PC-3 (cell line): ENCODE measurements at regions not wholly inside any gene's neighbourhood (a gene's known extent, or its start where the extent isn't known, plus 50 kb on each side); places are given as distances from the start of the nearest gene placed in this dataset.
"Not testable (repeated sequence)": the region's sequence is repeated elsewhere in the genome, so short reads cannot be mapped to it uniquely, and the experiment has no call there.

Experiments
- ATAC-seq: fragments of 200-7000 bp; cut with Tn5 transposase; 2 replicates; pipeline ENCODE4 v1.9.1; 2020; ENCODE audit warnings: mild to moderate bottlenecking, moderate library complexity
- BruUV-seq: library from RNA; stranded (reverse); fragments of 400-500 nt; replicated peaks from 2 replicates; lab custom pipeline; 2021; lab: Mats Ljungman, UMichigan
- CTCF ChIA-PET: fragments of 300-600 bp; sonication (Branson Sonifier 250); formaldehyde crosslinking; loops from one replicate; lab custom pipeline; 2022; ENCODE audit warnings: antibody characterized with exemption; lab: Charles Lee
- POLR2A ChIA-PET: fragments of 300-600 bp; sonication (Branson Sonifier 250); formaldehyde crosslinking; loops from one replicate; lab custom pipeline; 2022; ENCODE audit warnings: antibody characterized with exemption; ENCODE audit not compliant: unreplicated experiment; lab: Charles Lee
- DNase-seq: peaks from one replicate; pipeline ENCODE4 v3.0.0-alpha.2; 2015
- H2AFZ ChIP-seq: fragments of 300-600 bp; sonication (generic); 2 replicates; pipeline ENCODE4 v1.6.0; 2016; ENCODE audit warnings: antibody characterized with exemption, low read length
- H3F3A ChIP-seq: fragments of 300-600 bp; sonication (generic); one replicate; pipeline ENCODE4 v1.6.0; 2017; ENCODE audit warnings: antibody characterized with exemption, low read length, control low read depth, mild to moderate bottlenecking; ENCODE audit not compliant: unreplicated experiment
- H3K27ac ChIP-seq: fragments of 300-600 bp; sonication (generic); 2 replicates; pipeline ENCODE4 v1.5.1; 2016; ENCODE audit warnings: mild to moderate bottlenecking, low read length
- H3K27me3 ChIP-seq: fragments of 300-600 bp; sonication (generic); 2 replicates; pipeline ENCODE4 v1.6.1; 2016; ENCODE audit warnings: low read length, mixed read lengths
- H3K36me3 ChIP-seq: fragments of 300-600 bp; sonication (generic); 2 replicates; pipeline ENCODE4 v1.6.1; 2016; ENCODE audit warnings: low read depth, mixed run types, low read length, mixed read lengths
- H3K4me1 ChIP-seq: fragments of 300-600 bp; sonication (generic); 2 replicates; pipeline ENCODE4 v1.5.1; 2016; ENCODE audit warnings: low read length; ENCODE audit not compliant: insufficient read depth
- H3K4me2 ChIP-seq: fragments of 300-600 bp; sonication (generic); 2 replicates; pipeline ENCODE4 v1.6.0; 2016; ENCODE audit warnings: low read length
- H3K4me3 ChIP-seq: fragments of 300-600 bp; sonication (generic); 2 replicates; pipeline ENCODE4 v1.5.1; 2016; ENCODE audit warnings: mild to moderate bottlenecking, low read length, mixed read lengths
- H3K79me2 ChIP-seq: fragments of 300-600 bp; sonication (generic); 2 replicates; pipeline ENCODE4 v1.6.1; 2017; ENCODE audit warnings: low read length, mixed read lengths
- H3K9ac ChIP-seq: fragments of 300-600 bp; sonication (generic); 2 replicates; pipeline ENCODE4 v1.6.0; 2016; ENCODE audit warnings: mild to moderate bottlenecking, low read length
- H3K9me2 ChIP-seq: fragments of 300-600 bp; sonication (generic); replicated peaks from 2 replicates; pipeline ENCODE4 v1.6.1; 2016; ENCODE audit warnings: mixed run types, low read length, mixed read lengths
- H3K9me3 ChIP-seq: fragments of 300-600 bp; sonication (generic); 2 replicates; pipeline ENCODE4 v1.6.1; 2016; ENCODE audit warnings: low read length, mixed read lengths
- H4K20me1 ChIP-seq: fragments of 300-600 bp; sonication (generic); 2 replicates; pipeline ENCODE4 v1.6.1; 2016; ENCODE audit warnings: low read length, mixed read lengths
- intact Hi-C: fragments of 100-400 bp; cut with micrococcal nuclease; formaldehyde crosslinking; loops from 2 replicates; pipeline ENCODE4 v1.9.0; 2023

- H3K9me3 ChIP-seq, result peaks cover 16% of the 10 kb centered on the region; the same call in 1 of the 2 replicates
- H3K9me2 ChIP-seq, H3K4me3 ChIP-seq, ATAC-seq, H3F3A ChIP-seq, H3K4me1 ChIP-seq, H3K79me2 ChIP-seq, H3K4me2 ChIP-seq, H3K27me3 ChIP-seq, H4K20me1 ChIP-seq, DNase-seq, BruUV-seq, POLR2A ChIA-PET, CTCF ChIA-PET, H3K27ac ChIP-seq, H2AFZ ChIP-seq, H3K9ac ChIP-seq, intact Hi-C loops, H3K36me3 ChIP-seq: not testable (repeated sequence)
Measured at GRCh38 chr21:5244954-5245353, 5276.4 kb upstream of the TPTE start.

GRCh38 chr21:5246416-5246815 lies 5275.0 kb upstream of the TPTE start:
- H3K27ac ChIP-seq, H3K27me3 ChIP-seq, H3K4me1 ChIP-seq, H3K4me3 ChIP-seq, H3K4me2 ChIP-seq, ATAC-seq, H3F3A ChIP-seq, H3K79me2 ChIP-seq, H3K9ac ChIP-seq, H3K36me3 ChIP-seq, BruUV-seq, H2AFZ ChIP-seq, H4K20me1 ChIP-seq, CTCF ChIA-PET, DNase-seq, intact Hi-C loops, POLR2A ChIA-PET, H3K9me2 ChIP-seq: not testable (repeated sequence)
- peaks cover 20% of the 10 kb centered on the region; the same call in 1 of the 2 replicates for H3K9me3 ChIP-seq

GRCh38 chr21:5247399-5247798 lies 5274.0 kb upstream of the TPTE start:
- intact Hi-C loops, CTCF ChIA-PET: not testable (repeated sequence)

GRCh38 chr21:5250128-5250527 lies 5271.3 kb upstream of the TPTE start:
- H3K4me2 ChIP-seq, H3K79me2 ChIP-seq, H3K9me2 ChIP-seq, H2AFZ ChIP-seq, H3F3A ChIP-seq, H3K27me3 ChIP-seq, intact Hi-C loops, DNase-seq, POLR2A ChIA-PET, ATAC-seq, H3K4me3 ChIP-seq, H3K27ac ChIP-seq, H3K4me1 ChIP-seq, CTCF ChIA-PET, BruUV-seq, H3K9ac ChIP-seq, H3K36me3 ChIP-seq, H4K20me1 ChIP-seq: not testable (repeated sequence)
- H3K9me3 ChIP-seq, result 0 out of 2 replicates have a peak, but pooled peaks cover 11% of the 10 kb centered on the region

More at GRCh38 chr21:5247399-5247798, 5274.0 kb upstream of the TPTE start:
- H3K4me1 ChIP-seq, H3K27me3 ChIP-seq, H3K36me3 ChIP-seq, H3F3A ChIP-seq, DNase-seq, H3K9me2 ChIP-seq, H3K27ac ChIP-seq, BruUV-seq, POLR2A ChIA-PET, H2AFZ ChIP-seq, H3K4me3 ChIP-seq, H3K9ac ChIP-seq, H4K20me1 ChIP-seq, H3K79me2 ChIP-seq, H3K4me2 ChIP-seq, ATAC-seq: not testable (repeated sequence)
- peaks cover 20% of the 10 kb centered on the region; the same call in 1 of the 2 replicates for H3K9me3 ChIP-seq

GRCh38 chr21:5251162-5251561 lies 5270.2 kb upstream of the TPTE start:
- H3K79me2 ChIP-seq, BruUV-seq, POLR2A ChIA-PET, H3F3A ChIP-seq, H3K36me3 ChIP-seq, H2AFZ ChIP-seq, H3K9me2 ChIP-seq, H3K4me3 ChIP-seq, H3K4me2 ChIP-seq, H4K20me1 ChIP-seq, CTCF ChIA-PET, ATAC-seq, intact Hi-C loops, H3K27ac ChIP-seq, H3K27me3 ChIP-seq, H3K4me1 ChIP-seq, DNase-seq, H3K9ac ChIP-seq: not testable (repeated sequence)
- H3K9me3 ChIP-seq, result 0 out of 2 replicates have a peak, but pooled peaks cover 11% of the 10 kb centered on the region

GRCh38 chr21:5251866-5252265 lies 5269.5 kb upstream of the TPTE start:
- H3K9me3 ChIP-seq, H3K9me2 ChIP-seq, DNase-seq, H3K27ac ChIP-seq, CTCF ChIA-PET, H3K79me2 ChIP-seq, H3K4me2 ChIP-seq, intact Hi-C loops, H3K36me3 ChIP-seq, H3F3A ChIP-seq, H3K27me3 ChIP-seq, H3K9ac ChIP-seq, H4K20me1 ChIP-seq, BruUV-seq, H3K4me3 ChIP-seq, H3K4me1 ChIP-seq, POLR2A ChIA-PET, ATAC-seq, H2AFZ ChIP-seq: not testable (repeated sequence)
